K562 (cell line): ENCODE measurements at regions not wholly inside any gene's neighbourhood (a gene's known extent, or its start where the extent isn't known, plus 50 kb on each side); places are given as distances from the start of the nearest gene placed in this dataset.

Experiments
- ATAC-seq: fragments of 200-7000 bp; cut with Tn5 transposase; 3 replicates; pipeline ENCODE4 v1.9.1; 2020; ENCODE audit warnings: moderate library complexity
- BruUV-seq: library from RNA; stranded (reverse); fragments of 400-500 nt; replicated peaks from 2 replicates; lab custom pipeline; 2021; lab: Mats Ljungman, UMichigan
- CTCF ChIA-PET: fragments of 300-600 bp; formaldehyde crosslinking; extraction: SDS; loops from one replicate; lab custom pipeline; 2021; ENCODE audit warnings: low intra/inter-chr PET ratio; lab: Yijun Ruan, JAX
- POLR2A ChIA-PET: fragments of 300-600, 350-650 bp; sonication (Branson Sonifier 250); formaldehyde crosslinking; extraction: SDS; loops from one replicate; lab custom pipeline; 2021; ENCODE audit warnings: antibody characterized with exemption, inconsistent platforms; lab: Yijun Ruan, JAX
- DNase-seq, 4 experiments: peaks; one replicate each; pipeline versions ENCODE4 v3.0.0 to v3.0.0-alpha.2; 2011 to 2018; ENCODE audit warnings: low spot score in 3 of 4, mixed read lengths in 3 of 4; ENCODE audit errors: extremely low read depth in 1 of 4
- FAIRE-seq: peaks from 2 replicates; lab custom pipeline; 2011; peaks lifted over from hg19 to GRCh38; lab: Jason Lieb, UNC
- H2AFZ ChIP-seq: 2 replicates; pipeline ENCODE4 v1.6.0; 2011; ENCODE audit warnings: low read depth, low read length, control low read depth, inconsistent platforms
- H3K27ac ChIP-seq: fragments of 200-600 bp; 3 replicates; pipeline ENCODE4 v1.8.0; 2011; ENCODE audit warnings: low read depth, mild to moderate bottlenecking, control low read depth, inconsistent platforms, low read length, moderate library complexity, mixed read lengths; ENCODE audit errors: extremely low read depth
- H3K27me3 ChIP-seq, 2 experiments: fragments of 300-600 bp in 1 of 2; 2 replicates in 1 of 2; 3 replicates in 1 of 2; pipeline versions ENCODE4 v1.6.0 to v1.8.0; 2011; ENCODE audit warnings: inconsistent platforms in 2 of 2, low read length in 2 of 2, mild to moderate bottlenecking in 1 of 2, mixed read lengths in 1 of 2, moderate library complexity in 1 of 2; ENCODE audit not compliant: control insufficient read depth in 2 of 2, insufficient read depth in 2 of 2
- H3K36me3 ChIP-seq: fragments of 300-600 bp; 3 replicates; pipeline ENCODE4 v1.8.0; 2011; ENCODE audit warnings: mild to moderate bottlenecking, low read length, inconsistent platforms; ENCODE audit not compliant: control insufficient read depth, insufficient read depth
- H3K4me1 ChIP-seq, 2 experiments: fragments of 200-600 bp in 1 of 2; replicated peaks in 1 of 2; 2 replicates in 1 of 2; 3 replicates in 1 of 2; pipeline versions ENCODE4 v1.5.1 to v1.8.0; 2011; ENCODE audit warnings: inconsistent platforms in 2 of 2, low read length in 2 of 2, mild to moderate bottlenecking in 1 of 2, mixed read lengths in 1 of 2, moderate library complexity in 1 of 2; ENCODE audit not compliant: control insufficient read depth in 2 of 2, insufficient read depth in 2 of 2
- H3K4me2 ChIP-seq: 2 replicates; pipeline ENCODE4 v1.6.1; 2011; ENCODE audit warnings: low read length, control low read depth, inconsistent platforms, mixed read lengths; ENCODE audit not compliant: insufficient read depth
- H3K4me3 ChIP-seq: fragments of 200-600 bp; sonication (generic), shearing (Covaris generic); 2 replicates; pipeline ENCODE4 v1.5.1; 2016; ENCODE audit warnings: control low read depth, inconsistent platforms
- H3K79me2 ChIP-seq: fragments of 200-600 bp; 3 replicates; pipeline ENCODE4 v1.8.0; 2011; ENCODE audit warnings: low read length, inconsistent platforms; ENCODE audit not compliant: control insufficient read depth, insufficient read depth
- H3K9ac ChIP-seq, 2 experiments: 2 replicates each; pipeline versions ENCODE4 v1.6.0 to v1.6.1; 2011; ENCODE audit warnings: low read depth in 2 of 2, low read length in 2 of 2, control low read depth in 1 of 2, inconsistent platforms in 1 of 2, mild to moderate bottlenecking in 1 of 2, mixed read lengths in 1 of 2; ENCODE audit not compliant: insufficient read depth in 1 of 2
- H3K9me1 ChIP-seq: one replicate; pipeline ENCODE4 v1.6.0; 2011; ENCODE audit warnings: inconsistent platforms, mild to moderate bottlenecking, low read length, moderate library complexity; ENCODE audit not compliant: control insufficient read depth, insufficient read depth
- H3K9me3 ChIP-seq: replicated peaks from 2 replicates; pipeline ENCODE4 v1.5.1; 2011; ENCODE audit warnings: low read depth, low read length, inconsistent platforms; ENCODE audit not compliant: control insufficient read depth, insufficient read depth
- H4K20me1 ChIP-seq: replicated peaks from 2 replicates; pipeline ENCODE4 v1.6.1; 2011; ENCODE audit warnings: low read length, inconsistent platforms, mixed read lengths; ENCODE audit not compliant: control insufficient read depth, insufficient read depth
- ELF4 ChIP-seq: fragments of 450-650 bp; formaldehyde crosslinking; IDR thresholded peaks from 2 replicates; pipeline ENCODE4 v1.4.0; 2022; ENCODE audit warnings: missing genetic modification characterization
- FOXK1 ChIP-seq: sonication (generic); formaldehyde crosslinking; IDR thresholded peaks from 2 replicates; pipeline ENCODE4 v1.8.0; 2022; ENCODE audit warnings: missing genetic modification reagents, mild to moderate bottlenecking, borderline replicate concordance
- GATAD2A ChIP-seq: fragments of 450-650 bp; IDR thresholded peaks from 2 replicates; pipeline ENCODE4 v1.6.1; 2017
- LEF1 ChIP-seq: fragments of 450-650 bp; IDR thresholded peaks from 2 replicates; pipeline ENCODE4 v1.6.1; 2016; ENCODE audit warnings: mild to moderate bottlenecking
- NR3C1 ChIP-seq: sonication (generic); formaldehyde crosslinking; IDR thresholded peaks from 2 replicates; pipeline ENCODE4 v1.8.1; 2022; ENCODE audit warnings: missing genetic modification reagents
- PYGO2 ChIP-seq: fragments of 450-650 bp; IDR thresholded peaks from 2 replicates; pipeline ENCODE4 v1.6.1; 2016; ENCODE audit warnings: mild to moderate bottlenecking, missing genetic modification characterization, moderate library complexity, missing compliant biosample characterization
- RHOXF2B ChIP-seq: fragments of 250-450 bp; sonication (Bioruptor Pico); conservative IDR thresholded peaks from 2 replicates; pipeline ENCODE4 v1.5.1; 2021
- SNIP1 ChIP-seq: fragments of 450-650 bp; IDR thresholded peaks from 2 replicates; pipeline ENCODE4 v1.7.1; 2017; ENCODE audit warnings: low read depth, mild to moderate bottlenecking
- TGIF2 ChIP-seq: sonication (generic); formaldehyde crosslinking; IDR thresholded peaks from 2 replicates; pipeline ENCODE4 v1.8.1; 2022; ENCODE audit warnings: mild to moderate bottlenecking, missing genetic modification reagents, moderate library complexity
- YBX1 ChIP-seq: fragments of 450-650 bp; IDR thresholded peaks from 2 replicates; pipeline ENCODE4 v1.7.1; 2016; ENCODE audit warnings: mild to moderate bottlenecking
- ZNF3 ChIP-seq: fragments of 250-450 bp; sonication (Bioruptor Pico); IDR thresholded peaks from 2 replicates; pipeline ENCODE4 v1.5.0; 2021; ENCODE audit warnings: mild to moderate bottlenecking, moderate library complexity
- ZNF778 ChIP-seq: fragments of 450-650 bp; formaldehyde crosslinking; IDR thresholded peaks from 2 replicates; pipeline ENCODE4 v1.4.0; 2020; ENCODE audit warnings: mild to moderate bottlenecking, moderate library complexity
- ZNF785 ChIP-seq: fragments of 250-450 bp; sonication (Bioruptor Pico); IDR thresholded peaks from 2 replicates; pipeline ENCODE4 v1.4.0; 2020; ENCODE audit warnings: mild to moderate bottlenecking
- in situ Hi-C: fragments of 300-500 bp; cut with MboI; formaldehyde crosslinking; loops from 4 replicates; pipeline ENCODE4 v1.15.0; 2018; ENCODE audit warnings: inconsistent platforms, mixed read lengths
- intact Hi-C: fragments of 100-400 bp; cut with micrococcal nuclease; formaldehyde crosslinking; loops from 2 replicates; pipeline ENCODE4 v1.14.2; 2022
- TF ChIP-seq, protein P1 (sequence below): fragments of 450-650 bp; formaldehyde crosslinking; IDR thresholded peaks from 2 replicates; pipeline ENCODE4 v1.4.0; 2022; ENCODE audit warnings: missing genetic modification characterization
- TF ChIP-seq, protein P2 (sequence below): fragments of 250-450 bp; sonication (Bioruptor Pico); IDR thresholded peaks from 2 replicates; pipeline ENCODE4 v1.4.0; 2020; ENCODE audit warnings: mild to moderate bottlenecking, moderate library complexity
- TF ChIP-seq, protein P3 (sequence below): fragments of 250-450 bp; sonication (Bioruptor Pico); IDR thresholded peaks from 2 replicates; pipeline ENCODE4 v1.8.0; 2022; ENCODE audit warnings: inconsistent platforms, mild to moderate bottlenecking, moderate library complexity, borderline replicate concordance

DNA sequence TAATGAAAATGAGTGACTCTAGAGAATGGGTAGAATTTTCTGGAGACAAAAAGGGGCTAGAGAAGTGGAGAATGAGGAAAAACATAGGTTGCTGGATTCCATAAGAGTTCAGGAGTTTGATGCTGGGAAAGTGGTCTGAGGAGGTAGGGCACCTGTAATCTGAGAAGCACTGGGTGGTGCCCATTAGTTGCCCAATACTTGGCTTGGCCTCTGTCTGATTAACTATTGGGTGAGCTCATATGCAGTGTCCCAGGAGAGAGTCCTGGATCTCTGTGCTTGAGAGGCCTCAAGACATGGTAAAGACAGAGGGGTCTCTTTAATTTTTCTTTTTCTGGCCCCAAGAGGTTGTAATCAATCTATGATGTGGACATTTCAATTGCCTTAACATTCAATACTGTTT, 390.1 kb downstream of the TDRD3 start:
- no peak overlapping the region for H3K4me2 ChIP-seq
- CTCF ChIA-PET: no interaction called here
- no peak for DNase-seq
- no peaks in the 10 kb centered on the region for H4K20me1 ChIP-seq
- TF ChIP-seq, protein P1, sequence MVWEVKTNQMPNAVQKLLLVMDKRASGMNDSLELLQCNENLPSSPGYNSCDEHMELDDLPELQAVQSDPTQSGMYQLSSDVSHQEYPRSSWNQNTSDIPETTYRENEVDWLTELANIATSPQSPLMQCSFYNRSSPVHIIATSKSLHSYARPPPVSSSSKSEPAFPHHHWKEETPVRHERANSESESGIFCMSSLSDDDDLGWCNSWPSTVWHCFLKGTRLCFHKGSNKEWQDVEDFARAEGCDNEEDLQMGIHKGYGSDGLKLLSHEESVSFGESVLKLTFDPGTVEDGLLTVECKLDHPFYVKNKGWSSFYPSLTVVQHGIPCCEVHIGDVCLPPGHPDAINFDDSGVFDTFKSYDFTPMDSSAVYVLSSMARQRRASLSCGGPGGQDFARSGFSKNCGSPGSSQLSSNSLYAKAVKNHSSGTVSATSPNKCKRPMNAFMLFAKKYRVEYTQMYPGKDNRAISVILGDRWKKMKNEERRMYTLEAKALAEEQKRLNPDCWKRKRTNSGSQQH (CRISPR knock-in tag): no peak
- TF ChIP-seq TGIF2 (CRISPR knock-in tag): no peak
- no peak for TF ChIP-seq FOXK1
- no peak for TF ChIP-seq ZNF785
- no peak for TF ChIP-seq PYGO2 (tag)
- TF ChIP-seq ZNF3 (CRISPR knock-in tag): no peak
- TF ChIP-seq GATAD2A: no peak
- no peak for TF ChIP-seq YBX1
- no peak for TF ChIP-seq ZNF778 (CRISPR knock-in tag)
- no peak for TF ChIP-seq RHOXF2B (CRISPR knock-in tag)
- TF ChIP-seq SNIP1: no peak
- no peak for TF ChIP-seq NR3C1 (CRISPR knock-in tag)
- no peak for TF ChIP-seq LEF1
- TF ChIP-seq, protein P2, sequence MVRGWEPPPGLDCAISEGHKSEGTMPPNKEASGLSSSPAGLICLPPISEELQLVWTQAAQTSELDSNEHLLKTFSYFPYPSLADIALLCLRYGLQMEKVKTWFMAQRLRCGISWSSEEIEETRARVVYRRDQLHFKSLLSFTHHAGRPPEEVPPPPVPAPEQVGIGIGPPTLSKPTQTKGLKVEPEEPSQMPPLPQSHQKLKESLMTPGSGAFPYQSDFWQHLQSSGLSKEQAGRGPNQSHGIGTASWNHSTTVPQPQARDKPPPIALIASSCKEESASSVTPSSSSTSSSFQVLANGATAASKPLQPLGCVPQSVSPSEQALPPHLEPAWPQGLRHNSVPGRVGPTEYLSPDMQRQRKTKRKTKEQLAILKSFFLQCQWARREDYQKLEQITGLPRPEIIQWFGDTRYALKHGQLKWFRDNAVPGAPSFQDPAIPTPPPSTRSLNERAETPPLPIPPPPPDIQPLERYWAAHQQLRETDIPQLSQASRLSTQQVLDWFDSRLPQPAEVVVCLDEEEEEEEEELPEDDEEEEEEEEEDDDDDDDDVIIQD (CRISPR knock-in tag): no peak
- TF ChIP-seq, protein P3, sequence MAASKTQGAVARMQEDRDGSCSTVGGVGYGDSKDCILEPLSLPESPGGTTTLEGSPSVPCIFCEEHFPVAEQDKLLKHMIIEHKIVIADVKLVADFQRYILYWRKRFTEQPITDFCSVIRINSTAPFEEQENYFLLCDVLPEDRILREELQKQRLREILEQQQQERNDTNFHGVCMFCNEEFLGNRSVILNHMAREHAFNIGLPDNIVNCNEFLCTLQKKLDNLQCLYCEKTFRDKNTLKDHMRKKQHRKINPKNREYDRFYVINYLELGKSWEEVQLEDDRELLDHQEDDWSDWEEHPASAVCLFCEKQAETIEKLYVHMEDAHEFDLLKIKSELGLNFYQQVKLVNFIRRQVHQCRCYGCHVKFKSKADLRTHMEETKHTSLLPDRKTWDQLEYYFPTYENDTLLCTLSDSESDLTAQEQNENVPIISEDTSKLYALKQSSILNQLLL (CRISPR knock-in tag): no peak
- TF ChIP-seq ELF4 (CRISPR knock-in tag): no peak
- no peaks in the 10 kb centered on the region for H3K27me3 ChIP-seq
- H3K79me2 ChIP-seq: no peaks in the 10 kb centered on the region
- no peak overlapping the region for H3K4me3 ChIP-seq
- BruUV-seq: no TSS peak
- no peak for FAIRE-seq
- no peaks in the 10 kb centered on the region for H3K4me1 ChIP-seq
- no peak overlapping the region for H2AFZ ChIP-seq
- intact Hi-C loops: no loop called here
- no peak for ATAC-seq
- H3K27ac ChIP-seq: no peak overlapping the region
- H3K9me3 ChIP-seq: no peaks in the 10 kb centered on the region
- no peaks in the 10 kb centered on the region for H3K36me3 ChIP-seq
- H3K9ac ChIP-seq: no peak overlapping the region
- H3K9me1 ChIP-seq: no peaks in the 10 kb centered on the region
- in situ Hi-C loops: no loop called here
- POLR2A ChIA-PET: no interaction called here
